B cell (primary cell): ENCODE measurements at regions not wholly inside any gene's neighbourhood (a gene's known extent, or its start where the extent isn't known, plus 50 kb on each side); places are given as distances from the start of the nearest gene placed in this dataset.

Experiments used
- ATAC-seq: fragments of 200-7000 bp; cut with Tn5 transposase; one replicate; pipeline ENCODE4 v1.10.0; 2021; ENCODE audit warnings: low read depth, mild to moderate bottlenecking, moderate number of reproducible peaks, moderate library complexity
- CTCF ChIA-PET: fragments of 350-600 bp; sonication (Branson Sonifier 250); formaldehyde crosslinking; loops from one replicate; lab custom pipeline; 2021; ENCODE audit warnings: antibody characterized with exemption, inconsistent platforms; lab: Charles Lee
- POLR2A ChIA-PET: fragments of 350-600 bp; sonication (Branson Sonifier 250); formaldehyde crosslinking; loops from one replicate; lab custom pipeline; 2021; ENCODE audit warnings: antibody characterized with exemption; lab: Charles Lee
- DNase-seq: peaks from one replicate; pipeline ENCODE4 v3.0.0; 2013
- H2AFZ ChIP-seq: 2 replicates; pipeline ENCODE4 v1.6.1; 2012; ENCODE audit warnings: mild to moderate bottlenecking, low read depth, low read length; ENCODE audit not compliant: insufficient read depth, poor library complexity, severe bottlenecking
- H3K27ac ChIP-seq, 2 donors: 1 replicate in 1 of 2; 2 replicates in 1 of 2; pipeline ENCODE4 v1.5.1; 2012 to 2013; ENCODE audit warnings: low read length in 2 of 2, mild to moderate bottlenecking in 2 of 2, moderate library complexity in 1 of 2
- H3K27me3 ChIP-seq, 4 experiments: fragments of 200-600 bp in 1 of 4; sonication (generic) in 1 of 4; replicated peaks in 1 of 4; 1 replicate in 2 of 4; 2 replicates in 2 of 4; pipeline versions ENCODE4 v1.6.1 to v1.7.0; 2013 to 2016; ENCODE audit warnings: low read length in 3 of 4, mild to moderate bottlenecking in 2 of 4, mixed read lengths in 1 of 4, moderate library complexity in 1 of 4; ENCODE audit not compliant: insufficient read depth in 4 of 4, control insufficient read depth in 3 of 4; ENCODE audit errors: control extremely low read depth in 1 of 4
- H3K36me3 ChIP-seq, 2 experiments: replicated peaks in 1 of 2; 1 replicate in 1 of 2; 2 replicates in 1 of 2; pipeline versions ENCODE4 v1.6.1 to v1.7.1; 2013; ENCODE audit warnings: low read length in 1 of 2; ENCODE audit not compliant: insufficient read depth in 2 of 2, control insufficient read depth in 1 of 2; ENCODE audit errors: control extremely low read depth in 1 of 2, extremely low read depth in 1 of 2
- H3K4me1 ChIP-seq, 2 donors: fragments of 200-600 bp in 1 of 2; sonication (generic) in 1 of 2; 1 replicate in 1 of 2; 2 replicates in 1 of 2; pipeline versions ENCODE4 v1.5.1 to v1.6.1; 2013 to 2017; ENCODE audit warnings: low read length in 2 of 2; ENCODE audit not compliant: control insufficient read depth in 2 of 2, insufficient read depth in 2 of 2
- H3K4me2 ChIP-seq: replicated peaks from 2 replicates; pipeline ENCODE3; 2012; ENCODE audit warnings: mild to moderate bottlenecking, low read depth, low read length; ENCODE audit not compliant: poor library complexity, severe bottlenecking
- H3K4me3 ChIP-seq, 5 experiments: fragments of 200-600 bp in 1 of 5; sonication (generic) in 1 of 5; 1 replicate in 3 of 5; 2 replicates in 2 of 5; pipeline versions ENCODE4 v1.5.1 to v1.7.0; 2011 to 2016; ENCODE audit warnings: low read length in 4 of 5, mild to moderate bottlenecking in 4 of 5, low read depth in 2 of 5, control low read depth in 1 of 5, moderate library complexity in 1 of 5; ENCODE audit not compliant: insufficient read depth in 1 of 5; ENCODE audit errors: control extremely low read depth in 1 of 5, extremely low read depth in 1 of 5
- H3K79me2 ChIP-seq: fragments of 200-600 bp; sonication (generic); one replicate; pipeline ENCODE4 v1.6.0; 2016; ENCODE audit warnings: low read length; ENCODE audit not compliant: control insufficient read depth, insufficient read depth
- H3K9ac ChIP-seq: fragments of 200-600 bp; sonication (generic); 2 replicates; pipeline ENCODE4 v1.6.1; 2017; ENCODE audit warnings: mild to moderate bottlenecking, low read length, moderate library complexity
- H3K9me3 ChIP-seq, 3 donors: one replicate each; pipeline versions ENCODE4 v1.6.1 to v1.7.1; 2013; ENCODE audit warnings: low read length in 2 of 3; ENCODE audit not compliant: control insufficient read depth in 2 of 3, insufficient read depth in 1 of 3; ENCODE audit errors: control extremely low read depth in 1 of 3
- H4K20me1 ChIP-seq: 2 replicates; pipeline ENCODE4 v1.6.0; 2012; ENCODE audit warnings: mild to moderate bottlenecking, low read length; ENCODE audit not compliant: insufficient read depth, control insufficient read depth, poor library complexity, severe bottlenecking
- H3K27ac Mint-ChIP-seq: one replicate; pipeline ENCODE4 v1.8.0; 2021; ENCODE audit warnings: mixed read lengths
- H3K27me3 Mint-ChIP-seq: one replicate; pipeline ENCODE4 v1.8.0; 2021; ENCODE audit warnings: mixed read lengths
- H3K4me1 Mint-ChIP-seq: one replicate; pipeline ENCODE4 v1.8.0; 2021; ENCODE audit warnings: mixed read lengths
- H3K4me3 Mint-ChIP-seq: one replicate; pipeline ENCODE4 v1.8.0; 2021; ENCODE audit warnings: mixed read lengths
- H3K9me3 Mint-ChIP-seq: one replicate; pipeline ENCODE4 v1.8.0; 2022; ENCODE audit warnings: mixed read lengths; ENCODE audit not compliant: insufficient read depth
- CTCF ChIP-seq: fragments of 200-600 bp; IDR thresholded peaks from one replicate; pipeline ENCODE4 v1.8.0; 2022; ENCODE audit warnings: antibody characterized with exemption, mild to moderate bottlenecking
- EZH2 ChIP-seq: IDR thresholded peaks from 2 replicates; pipeline ENCODE4 v1.6.1; 2012; ENCODE audit warnings: borderline replicate concordance, low read depth, mild to moderate bottlenecking, moderate library complexity, low read length; ENCODE audit not compliant: insufficient read depth, poor library complexity, severe bottlenecking
- WGBS: methylation state at CpG from one replicate; pipeline ENCODE4 v1.1.5; 2013; ENCODE audit warnings: missing lambda C conversion rate; ENCODE audit not compliant: insufficient coverage; 5-methylcytosine and 5-hydroxymethylcytosine counted together
- intact Hi-C: fragments of 100-400 bp; cut with micrococcal nuclease; formaldehyde crosslinking; loops from one replicate; pipeline ENCODE4 v1.10.0; 2022

DNA sequence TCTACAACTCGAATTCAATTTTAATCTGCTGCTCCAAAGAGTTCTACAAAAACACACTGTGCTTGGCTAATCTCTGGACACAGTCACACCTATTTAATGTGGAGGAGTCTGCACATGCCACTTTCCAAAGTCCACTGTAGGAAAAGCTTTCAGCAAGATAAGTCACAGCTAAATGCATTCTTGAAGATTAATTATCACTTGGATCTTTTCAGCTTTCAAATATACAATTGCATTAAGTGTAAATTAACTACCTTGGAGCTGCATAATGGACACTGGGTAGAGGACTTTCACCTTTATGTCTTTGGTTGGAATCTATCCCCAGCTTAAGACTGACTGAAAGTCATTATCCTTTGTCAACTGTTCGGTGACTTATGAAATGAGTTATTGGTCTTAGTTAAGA, 565.1 kb downstream of the PIK3C3 start:
- Histone ChIP-seq H3K27ac (no peak overlapping the region), H3K27me3 (no peaks in the 10 kb centered on the region), H3K4me3 (no peak overlapping the region), H3K9ac (no peak overlapping the region), H3K9me3 (peaks cover 0 to 4% (median 0%) of the 10 kb centered on the region in 3 donors), H2AFZ (no peak overlapping the region), H3K4me2 (no peak overlapping the region), H3K4me1 (no peaks in the 10 kb centered on the region), H3K79me2 (no peaks in the 10 kb centered on the region), H4K20me1 (no peaks in the 10 kb centered on the region), H3K36me3 (no peaks in the 10 kb centered on the region)
- no CpG with 5 or more reads among the region's 2 CpGs for WGBS
- Mint-ChIP-seq H3K27ac (no peak overlapping the region), H3K4me1 (no peaks in the 10 kb centered on the region), H3K27me3 (no peaks in the 10 kb centered on the region), H3K4me3 (no peak overlapping the region), H3K9me3 (no peaks in the 10 kb centered on the region)
- intact Hi-C loops: no loop called here
- ChIA-PET CTCF (no interaction called here), POLR2A (no interaction called here)
- DNase-seq (no peak), ATAC-seq (no peak)
- TF ChIP-seq CTCF (no peak), EZH2 (no peak)

GRCh38 chr18:42525905-42526304, 570.9 kb downstream of the PIK3C3 start:
- Mint-ChIP-seq H3K4me3 (no peak overlapping the region), H3K9me3 (no peaks in the 10 kb centered on the region), H3K4me1 (no peaks in the 10 kb centered on the region), H3K27ac (no peak overlapping the region), H3K27me3 (no peaks in the 10 kb centered on the region)
- 72% methylated on average over 2 of the region's 2 CpGs for WGBS
- ChIA-PET CTCF (no interaction called here), POLR2A (no interaction called here)
- Histone ChIP-seq H3K9ac (no peak overlapping the region), H3K4me2 (no peak overlapping the region), H3K36me3 (no peaks in the 10 kb centered on the region), H2AFZ (no peak overlapping the region), H3K4me3 (no peak overlapping the region), H3K27ac (no peak overlapping the region), H3K27me3 (no peaks in the 10 kb centered on the region), H3K4me1 (no peaks in the 10 kb centered on the region), H3K79me2 (no peaks in the 10 kb centered on the region), H4K20me1 (no peaks in the 10 kb centered on the region), H3K9me3 (no peaks in the 10 kb centered on the region)
- no peak for ATAC-seq
- no peak for TF ChIP-seq EZH2
- no peak for TF ChIP-seq CTCF
- intact Hi-C loops: no loop called here
- no peak for DNase-seq
